ENCODE measurements at regions not wholly inside any gene's neighbourhood (a gene's known extent, or its start where the extent isn't known, plus 50 kb on each side); places are given as distances from the start of the nearest gene placed in this dataset.

GRCh38 chr5:18216016-18216415, 581.8 kb downstream of the TAF11L14 start (continued):
- TF ChIP-seq SUPT5H (IDR thresholded peaks at IDR 0.05) (no peak), ZC3H8 (IDR thresholded peaks at IDR 0.05) (no peak), CUX1 (CRISPR knock-in tag; IDR thresholded peaks at IDR 0.05) (no peak), ZBTB33 (CRISPR knock-in tag; IDR thresholded peaks at IDR 0.05) (no peak), CAMTA2 (CRISPR knock-in tag; conservative IDR thresholded peaks at IDR 0.05) (no peak), SFPQ (IDR thresholded peaks at IDR 0.05; ENCODE audit: low read depth, low read length) (no peak)
